ENCODE measurements at regions not wholly inside any gene's neighbourhood (a gene's known extent, or its start where the extent isn't known, plus 50 kb on each side); places are given as distances from the start of the nearest gene placed in this dataset.

DNA sequence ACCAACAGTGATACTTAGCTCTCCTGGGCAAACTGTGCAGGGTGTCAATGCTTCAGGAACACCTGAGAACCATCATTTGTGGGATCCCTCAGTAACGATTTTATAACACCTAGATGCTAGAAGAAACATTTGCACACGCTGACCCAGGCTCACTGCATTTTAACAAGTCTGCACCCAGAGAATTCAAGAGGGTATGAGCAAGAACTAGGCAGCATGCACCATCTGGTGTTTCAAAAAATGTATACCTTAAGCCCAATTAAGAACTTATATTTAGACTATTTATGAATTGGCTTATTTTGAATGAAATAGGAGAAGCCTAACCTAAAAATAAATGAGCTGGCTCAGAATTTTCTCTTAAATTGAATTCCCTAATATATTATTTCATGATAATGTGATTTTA, 400.5 kb downstream of the GPATCH2 start:
- Histone ChIP-seq H3K27ac (ENCODE audit: low read depth in 1 of 2, low read length in 2 of 2) (no peak overlapping the region), H3K4me3 (ENCODE audit: low read depth in 1 of 3, low read length in 3 of 3) (no peak overlapping the region), H3K4me1 (ENCODE audit: control insufficient read depth in 4 of 4, insufficient read depth in 4 of 4, low read length in 3 of 4) (no peaks in the 10 kb centered on the region), H3K27me3 (ENCODE audit: control insufficient read depth in 4 of 4, insufficient read depth in 4 of 4, low read length in 3 of 4) (no peaks in the 10 kb centered on the region), H3K36me3 (ENCODE audit: control insufficient read depth in 4 of 4, insufficient read depth in 3 of 4, low read depth in 1 of 4, low read length in 3 of 4) (no peaks in the 10 kb centered on the region), H3K9me3 (ENCODE audit: control insufficient read depth in 4 of 4, low read length in 3 of 4) (no peaks in the 10 kb centered on the region), H3K9ac (ENCODE audit: low read depth in 1 of 2, low read length in 2 of 2) (no peak overlapping the region)
- 35% methylated on average over 2 of the region's 2 CpGs for WGBS
- TF ChIP-seq, protein P1, sequence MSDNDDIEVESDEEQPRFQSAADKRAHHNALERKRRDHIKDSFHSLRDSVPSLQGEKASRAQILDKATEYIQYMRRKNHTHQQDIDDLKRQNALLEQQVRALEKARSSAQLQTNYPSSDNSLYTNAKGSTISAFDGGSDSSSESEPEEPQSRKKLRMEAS (IDR thresholded peaks at IDR 0.05), result no peak
- TF ChIP-seq RXRA (IDR thresholded peaks at IDR 0.05), result no peak
- TF ChIP-seq HNF4G (IDR thresholded peaks at IDR 0.05), result no peak
- TF ChIP-seq JUND (IDR thresholded peaks at IDR 0.05), result no peak
- no peak for TF ChIP-seq FOXA1 (IDR thresholded peaks at IDR 0.05)
- TF ChIP-seq, protein P2, sequence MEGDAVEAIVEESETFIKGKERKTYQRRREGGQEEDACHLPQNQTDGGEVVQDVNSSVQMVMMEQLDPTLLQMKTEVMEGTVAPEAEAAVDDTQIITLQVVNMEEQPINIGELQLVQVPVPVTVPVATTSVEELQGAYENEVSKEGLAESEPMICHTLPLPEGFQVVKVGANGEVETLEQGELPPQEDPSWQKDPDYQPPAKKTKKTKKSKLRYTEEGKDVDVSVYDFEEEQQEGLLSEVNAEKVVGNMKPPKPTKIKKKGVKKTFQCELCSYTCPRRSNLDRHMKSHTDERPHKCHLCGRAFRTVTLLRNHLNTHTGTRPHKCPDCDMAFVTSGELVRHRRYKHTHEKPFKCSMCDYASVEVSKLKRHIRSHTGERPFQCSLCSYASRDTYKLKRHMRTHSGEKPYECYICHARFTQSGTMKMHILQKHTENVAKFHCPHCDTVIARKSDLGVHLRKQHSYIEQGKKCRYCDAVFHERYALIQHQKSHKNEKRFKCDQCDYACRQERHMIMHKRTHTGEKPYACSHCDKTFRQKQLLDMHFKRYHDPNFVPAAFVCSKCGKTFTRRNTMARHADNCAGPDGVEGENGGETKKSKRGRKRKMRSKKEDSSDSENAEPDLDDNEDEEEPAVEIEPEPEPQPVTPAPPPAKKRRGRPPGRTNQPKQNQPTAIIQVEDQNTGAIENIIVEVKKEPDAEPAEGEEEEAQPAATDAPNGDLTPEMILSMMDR (IDR thresholded peaks at IDR 0.05; ENCODE audit: low read depth, low read length, missing input control), result no peak
- TF ChIP-seq YY1 (IDR thresholded peaks at IDR 0.05), result no peak
- TF ChIP-seq, protein P3, sequence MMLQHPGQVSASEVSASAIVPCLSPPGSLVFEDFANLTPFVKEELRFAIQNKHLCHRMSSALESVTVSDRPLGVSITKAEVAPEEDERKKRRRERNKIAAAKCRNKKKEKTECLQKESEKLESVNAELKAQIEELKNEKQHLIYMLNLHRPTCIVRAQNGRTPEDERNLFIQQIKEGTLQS (IDR thresholded peaks at IDR 0.05), result no peak
- TF ChIP-seq, protein P4, sequence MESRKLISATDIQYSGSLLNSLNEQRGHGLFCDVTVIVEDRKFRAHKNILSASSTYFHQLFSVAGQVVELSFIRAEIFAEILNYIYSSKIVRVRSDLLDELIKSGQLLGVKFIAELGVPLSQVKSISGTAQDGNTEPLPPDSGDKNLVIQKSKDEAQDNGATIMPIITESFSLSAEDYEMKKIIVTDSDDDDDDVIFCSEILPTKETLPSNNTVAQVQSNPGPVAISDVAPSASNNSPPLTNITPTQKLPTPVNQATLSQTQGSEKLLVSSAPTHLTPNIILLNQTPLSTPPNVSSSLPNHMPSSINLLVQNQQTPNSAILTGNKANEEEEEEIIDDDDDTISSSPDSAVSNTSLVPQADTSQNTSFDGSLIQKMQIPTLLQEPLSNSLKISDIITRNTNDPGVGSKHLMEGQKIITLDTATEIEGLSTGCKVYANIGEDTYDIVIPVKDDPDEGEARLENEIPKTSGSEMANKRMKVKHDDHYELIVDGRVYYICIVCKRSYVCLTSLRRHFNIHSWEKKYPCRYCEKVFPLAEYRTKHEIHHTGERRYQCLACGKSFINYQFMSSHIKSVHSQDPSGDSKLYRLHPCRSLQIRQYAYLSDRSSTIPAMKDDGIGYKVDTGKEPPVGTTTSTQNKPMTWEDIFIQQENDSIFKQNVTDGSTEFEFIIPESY (IDR thresholded peaks at IDR 0.05), result no peak
- no peak for TF ChIP-seq HNF4A (conservative IDR thresholded peaks at IDR 0.05)
- no peak for DNase-seq (ENCODE audit: low spot score)

DNA sequence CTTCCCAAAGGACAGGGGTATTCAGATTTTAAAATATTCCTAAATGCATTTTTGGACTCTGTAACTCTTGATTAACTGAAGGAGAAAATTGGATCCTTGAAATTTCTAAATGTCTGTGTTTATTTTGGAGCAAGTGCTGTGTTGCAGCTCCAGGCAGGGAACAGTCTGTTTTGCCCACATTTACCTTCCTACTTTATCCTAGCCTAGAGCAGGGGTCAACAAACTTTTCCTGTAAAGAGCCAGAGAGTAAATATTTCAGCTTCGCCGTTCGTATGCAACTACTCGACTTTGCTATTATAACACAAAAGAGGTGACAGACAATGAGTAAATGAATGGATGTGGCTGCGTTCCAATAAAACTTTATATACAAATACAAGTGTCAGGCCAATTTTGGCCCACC, 402.2 kb downstream of the GPATCH2 start:
- Histone ChIP-seq H3K36me3 (ENCODE audit: control insufficient read depth in 4 of 4, insufficient read depth in 3 of 4, low read depth in 1 of 4, low read length in 3 of 4) (no peaks in the 10 kb centered on the region), H3K27me3 (ENCODE audit: control insufficient read depth in 4 of 4, insufficient read depth in 4 of 4, low read length in 3 of 4) (no peaks in the 10 kb centered on the region), H3K4me1 (ENCODE audit: control insufficient read depth in 4 of 4, insufficient read depth in 4 of 4, low read length in 3 of 4) (no peaks in the 10 kb centered on the region), H3K4me3 (ENCODE audit: low read depth in 1 of 3, low read length in 3 of 3) (no peak overlapping the region), H3K9me3 (ENCODE audit: control insufficient read depth in 4 of 4, low read length in 3 of 4) (no peaks in the 10 kb centered on the region), H3K9ac (ENCODE audit: low read depth in 1 of 2, low read length in 2 of 2) (no peak overlapping the region), H3K27ac (ENCODE audit: low read depth in 1 of 2, low read length in 2 of 2) (no peak overlapping the region)
- TF ChIP-seq HNF4G (IDR thresholded peaks at IDR 0.05) (no peak), HNF4A (conservative IDR thresholded peaks at IDR 0.05) (peak in 1 of 2 donors; percentile 10), GABPA (IDR thresholded peaks at IDR 0.05 in 1 of 2, conservative IDR thresholded peaks at IDR 0.05 in 1 of 2) (no peak), TAF1 (conservative IDR thresholded peaks at IDR 0.05) (no peak), FOXA2 (IDR thresholded peaks at IDR 0.05) (no peak), RXRA (IDR thresholded peaks at IDR 0.05) (peak in 1 of 2 donors; percentile 37), JUND (IDR thresholded peaks at IDR 0.05) (no peak), FOXA1 (IDR thresholded peaks at IDR 0.05) (no peak)
- TF ChIP-seq, protein P3 (IDR thresholded peaks at IDR 0.05), result no peak
- TF ChIP-seq, protein P2 (IDR thresholded peaks at IDR 0.05; ENCODE audit: low read depth, low read length, missing input control), result no peak
- TF ChIP-seq, protein P1 (IDR thresholded peaks at IDR 0.05), result no peak
- TF ChIP-seq, protein P4 (IDR thresholded peaks at IDR 0.05), result no peak
- 49% methylated on average over 5 of the region's 5 CpGs for WGBS
- DNase-seq (ENCODE audit: low spot score), result no peak
